Activated B cell treated with CpG ODN at 0.5 μM for 24 hours (primary cell): ENCODE measurements at regions not wholly inside any gene's neighbourhood (a gene's known extent, or its start where the extent isn't known, plus 50 kb on each side); places are given as distances from the start of the nearest gene placed in this dataset.

ENCODE experiments used
- ATAC-seq: fragments of 200-7000 bp; cut with Tn5 transposase; one replicate; pipeline ENCODE4 v1.10.0; 2021; ENCODE audit warnings: low read depth, mild to moderate bottlenecking, moderate library complexity
- CTCF ChIA-PET: fragments of 350-600 bp; sonication (Branson Sonifier 250); formaldehyde crosslinking; loops from one replicate; lab custom pipeline; 2021; ENCODE audit warnings: antibody characterized with exemption; lab: Charles Lee
- POLR2A ChIA-PET: fragments of 350-600 bp; sonication (Branson Sonifier 250); formaldehyde crosslinking; loops from one replicate; lab custom pipeline; 2021; ENCODE audit warnings: antibody characterized with exemption; lab: Charles Lee
- DNase-seq: peaks from one replicate; pipeline ENCODE4 v3.0.0; 2022
- H3K27ac Mint-ChIP-seq: one replicate; pipeline ENCODE4 v1.8.0; 2020; ENCODE audit warnings: mixed read lengths
- H3K27me3 Mint-ChIP-seq: one replicate; pipeline ENCODE4 v1.8.0; 2021; ENCODE audit warnings: mixed read lengths
- H3K36me3 Mint-ChIP-seq: one replicate; pipeline ENCODE4 v1.8.0; 2021; ENCODE audit warnings: low read depth, mixed read lengths
- H3K4me1 Mint-ChIP-seq: one replicate; pipeline ENCODE4 v1.8.0; 2021; ENCODE audit warnings: mixed read lengths
- H3K4me3 Mint-ChIP-seq: one replicate; pipeline ENCODE4 v1.8.0; 2020; ENCODE audit warnings: mild to moderate bottlenecking, mixed read lengths
- H3K9me3 Mint-ChIP-seq: one replicate; pipeline ENCODE4 v1.8.0; 2020; ENCODE audit warnings: mixed read lengths
- CTCF ChIP-seq: fragments of 200-600 bp; IDR thresholded peaks from one replicate; pipeline ENCODE4 v1.8.0; 2022; ENCODE audit warnings: antibody characterized with exemption, mild to moderate bottlenecking
- intact Hi-C: fragments of 100-400 bp; cut with micrococcal nuclease; formaldehyde crosslinking; loops from one replicate; pipeline ENCODE4 v1.15.1; 2024

- Mint-ChIP-seq H3K27me3 (peaks cover 9% of the 10 kb centered on the region), H3K4me1 (no peaks in the 10 kb centered on the region), H3K27ac (no peak overlapping the region), H3K4me3 (no peak overlapping the region), H3K9me3 (no peaks in the 10 kb centered on the region), H3K36me3 (no peaks in the 10 kb centered on the region)
- CTCF ChIA-PET = no interaction called here
- no peak for TF ChIP-seq CTCF
- no peak for ATAC-seq
- intact Hi-C loops = no loop called here
- no peak for DNase-seq
- POLR2A ChIA-PET = no interaction called here
These were observed 90.9 kb downstream of the CARTPT start for GRCh38 chr5:71810023-71810422.

- intact Hi-C loops = no loop called here
- no peaks in the 10 kb centered on the region for H3K9me3 Mint-ChIP-seq
- H3K4me3 Mint-ChIP-seq = no peak overlapping the region
- CTCF ChIA-PET = no interaction called here
- H3K27ac Mint-ChIP-seq = no peak overlapping the region
- ATAC-seq (no peak), DNase-seq (no peak)
- no peaks in the 10 kb centered on the region for H3K4me1 Mint-ChIP-seq
- POLR2A ChIA-PET = no interaction called here
- TF ChIP-seq CTCF = no peak
- peaks cover 9% of the 10 kb centered on the region for H3K27me3 Mint-ChIP-seq
- no peaks in the 10 kb centered on the region for H3K36me3 Mint-ChIP-seq
These were observed 91.6 kb downstream of the CARTPT start for GRCh38 chr5:71810471-71811195.

GRCh38 chr5:71811779-71812178, 92.7 kb downstream of the CARTPT start:
- intact Hi-C loops = no loop called here
- DNase-seq = no peak
- Mint-ChIP-seq H3K4me1 (no peaks in the 10 kb centered on the region), H3K27ac (no peak overlapping the region), H3K4me3 (no peak overlapping the region), H3K9me3 (no peaks in the 10 kb centered on the region), H3K36me3 (no peaks in the 10 kb centered on the region), H3K27me3 (peaks cover 7% of the 10 kb centered on the region)
- no peak for ATAC-seq
- TF ChIP-seq CTCF = no peak
- ChIA-PET CTCF (no interaction called here), POLR2A (no interaction called here)

- ATAC-seq = no peak
- no peak for TF ChIP-seq CTCF
These were observed 97.2 kb downstream of the CARTPT start for GRCh38 chr5:71816307-71816706.

GRCh38 chr5:71817891-71818290, 98.8 kb downstream of the CARTPT start:
- Mint-ChIP-seq H3K9me3 (peaks cover 16% of the 10 kb centered on the region), H3K4me1 (no peaks in the 10 kb centered on the region), H3K27ac (no peak overlapping the region), H3K27me3 (no peaks in the 10 kb centered on the region), H3K36me3 (no peaks in the 10 kb centered on the region), H3K4me3 (no peak overlapping the region)
- no peak for ATAC-seq
- ChIA-PET POLR2A (no interaction called here), CTCF (no interaction called here)
- intact Hi-C loops = no loop called here
- no peak for TF ChIP-seq CTCF
- DNase-seq = no peak

More at GRCh38 chr5:71816307-71816706, 97.2 kb downstream of the CARTPT start:
- no peaks in the 10 kb centered on the region for H3K4me1 Mint-ChIP-seq
- CTCF ChIA-PET = no interaction called here
- POLR2A ChIA-PET = no interaction called here
- intact Hi-C loops = no loop called here
- no peaks in the 10 kb centered on the region for H3K36me3 Mint-ChIP-seq
- DNase-seq = no peak
- H3K27me3 Mint-ChIP-seq = no peaks in the 10 kb centered on the region
- no peak overlapping the region for H3K4me3 Mint-ChIP-seq
- peaks cover 8% of the 10 kb centered on the region for H3K9me3 Mint-ChIP-seq
- H3K27ac Mint-ChIP-seq = no peak overlapping the region
